Astrocyte of the spinal cord (primary cell): ENCODE measurements at regions not wholly inside any gene's neighbourhood (a gene's known extent, or its start where the extent isn't known, plus 50 kb on each side); places are given as distances from the start of the nearest gene placed in this dataset.
A peak's percentile ranks its signal among the peaks of the same experiment; 100 is the strongest.

ENCODE experiments used
- DNase-seq: peaks from one replicate; pipeline ENCODE4 v3.0.0; 2011; ENCODE audit warnings: low read depth, low spot score
- H3K4me3 ChIP-seq: 2 replicates; pipeline ENCODE4 v1.5.1; 2011; ENCODE audit warnings: low read depth, mild to moderate bottlenecking, low read length, moderate library complexity
- CTCF ChIP-seq: IDR thresholded peaks from 2 replicates; pipeline ENCODE4 v1.5.1; 2012; ENCODE audit warnings: low read depth, mild to moderate bottlenecking, low read length, inconsistent platforms
- in situ Hi-C: cut with HindIII; loops from 2 replicates; pipeline ENCODE4 v1.10.0; 2017; ENCODE audit warnings: low sequenced_read_pairs

DNA sequence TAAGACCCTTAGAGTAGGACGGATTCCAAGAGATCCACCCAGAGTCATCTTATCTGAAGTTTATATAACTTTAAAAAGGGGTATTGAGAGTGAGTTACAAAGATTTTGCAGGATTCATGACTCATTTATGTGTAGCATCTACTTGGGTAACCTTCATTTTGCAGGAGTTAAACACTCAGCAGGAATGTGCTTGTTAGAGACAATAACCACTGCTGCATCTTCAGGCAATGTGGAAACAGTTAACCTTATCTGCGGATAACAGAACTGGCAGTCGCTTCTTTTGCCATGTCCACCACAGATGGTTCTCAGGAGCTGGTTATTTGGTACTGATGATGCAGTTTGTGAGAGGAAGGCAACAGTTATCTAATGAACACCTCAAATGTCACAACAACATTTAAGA, 417.9 kb upstream of the DDI1 start:
- H3K4me3 ChIP-seq = no peak overlapping the region
- peak; percentile 26 for DNase-seq
- in situ Hi-C loops = no loop called here
- no peak for TF ChIP-seq CTCF

GRCh38 chr11:103619480-103619879, 417.0 kb upstream of the DDI1 start:
- DNase-seq = no peak
- H3K4me3 ChIP-seq = no peak overlapping the region
- TF ChIP-seq CTCF = no peak
- in situ Hi-C loops = no loop called here

DNA sequence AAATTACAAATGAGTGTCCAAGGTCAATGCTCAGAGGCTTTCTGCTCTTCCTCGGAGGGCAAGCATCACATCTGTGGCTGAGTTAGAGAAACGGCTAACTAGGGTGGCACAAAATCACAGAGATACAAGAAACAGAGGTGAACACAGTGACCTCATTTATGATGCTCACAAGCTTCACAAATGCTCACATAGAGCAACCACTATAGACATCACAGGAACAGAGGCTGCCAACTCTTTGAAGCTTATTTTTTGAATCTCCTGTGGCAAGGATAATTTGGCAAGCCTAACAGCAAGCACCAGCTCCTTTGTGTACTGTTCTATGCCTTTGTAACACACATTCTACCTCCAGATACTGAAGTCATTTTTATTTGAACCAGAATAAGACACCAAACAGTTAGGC, 416.5 kb upstream of the DDI1 start:
- no peak for TF ChIP-seq CTCF
- in situ Hi-C loops = no loop called here
- H3K4me3 ChIP-seq = no peak overlapping the region
- no peak for DNase-seq

DNA sequence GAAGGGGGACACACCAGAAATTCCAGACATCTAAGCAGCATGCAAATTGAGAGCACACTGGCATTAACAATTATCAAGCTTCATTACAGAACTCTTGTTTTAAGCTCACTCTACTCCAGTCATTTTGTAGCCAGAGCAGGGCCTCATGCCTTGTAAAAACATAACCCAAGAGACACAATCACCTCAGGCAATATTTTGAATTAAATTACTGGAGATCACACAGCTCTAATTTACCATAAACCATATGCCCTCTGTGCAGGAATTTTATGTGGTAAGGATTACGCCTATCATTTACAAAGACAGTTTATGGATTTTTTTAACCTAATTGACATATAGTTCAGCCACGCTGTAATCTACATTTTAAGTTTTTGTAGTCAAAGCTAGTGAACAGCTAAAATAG, 414.1 kb upstream of the DDI1 start:
- H3K4me3 ChIP-seq = no peak overlapping the region
- in situ Hi-C loops = no loop called here
- no peak for TF ChIP-seq CTCF
- DNase-seq = no peak

- no peak overlapping the region for H3K4me3 ChIP-seq
- no peak for DNase-seq
- in situ Hi-C loops = no loop called here
- TF ChIP-seq CTCF = no peak
Measured at GRCh38 chr11:103623933-103624332, 412.5 kb upstream of the DDI1 start.

GRCh38 chr11:103624708-103625623, 411.5 kb upstream of the DDI1 start:
- in situ Hi-C loops = no loop called here
- DNase-seq = peak; percentile 89
- no peak for TF ChIP-seq CTCF
- no peak overlapping the region for H3K4me3 ChIP-seq
